ENCODE measurements at regions not wholly inside any gene's neighbourhood (a gene's known extent, or its start where the extent isn't known, plus 50 kb on each side); places are given as distances from the start of the nearest gene placed in this dataset.

DNA sequence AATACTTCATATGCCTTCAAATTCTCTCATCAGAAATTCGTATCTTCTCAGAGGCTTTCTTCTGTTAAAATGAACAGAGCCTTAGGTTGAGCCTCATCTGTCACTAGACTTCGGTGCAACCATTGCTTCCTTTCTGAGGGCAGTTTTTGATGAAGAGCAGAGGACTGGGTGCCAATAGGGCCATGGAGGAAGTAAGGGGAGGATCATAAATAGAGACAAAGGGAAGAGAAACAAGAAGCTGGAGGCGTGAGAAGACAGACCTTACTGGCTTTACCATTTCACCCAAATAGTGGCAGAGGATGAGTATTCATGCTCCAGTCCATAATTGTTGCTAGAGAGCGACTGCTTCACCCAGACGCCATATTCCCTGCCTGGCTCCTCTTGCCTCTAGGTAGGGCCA is 215.6 kb upstream of the PKDCC start:
- no peak overlapping the region for H3K4me3 ChIP-seq (ENCODE audit: low read length)
- DNase-seq (ENCODE audit: low read depth) = no peak
- TF ChIP-seq, protein P1, sequence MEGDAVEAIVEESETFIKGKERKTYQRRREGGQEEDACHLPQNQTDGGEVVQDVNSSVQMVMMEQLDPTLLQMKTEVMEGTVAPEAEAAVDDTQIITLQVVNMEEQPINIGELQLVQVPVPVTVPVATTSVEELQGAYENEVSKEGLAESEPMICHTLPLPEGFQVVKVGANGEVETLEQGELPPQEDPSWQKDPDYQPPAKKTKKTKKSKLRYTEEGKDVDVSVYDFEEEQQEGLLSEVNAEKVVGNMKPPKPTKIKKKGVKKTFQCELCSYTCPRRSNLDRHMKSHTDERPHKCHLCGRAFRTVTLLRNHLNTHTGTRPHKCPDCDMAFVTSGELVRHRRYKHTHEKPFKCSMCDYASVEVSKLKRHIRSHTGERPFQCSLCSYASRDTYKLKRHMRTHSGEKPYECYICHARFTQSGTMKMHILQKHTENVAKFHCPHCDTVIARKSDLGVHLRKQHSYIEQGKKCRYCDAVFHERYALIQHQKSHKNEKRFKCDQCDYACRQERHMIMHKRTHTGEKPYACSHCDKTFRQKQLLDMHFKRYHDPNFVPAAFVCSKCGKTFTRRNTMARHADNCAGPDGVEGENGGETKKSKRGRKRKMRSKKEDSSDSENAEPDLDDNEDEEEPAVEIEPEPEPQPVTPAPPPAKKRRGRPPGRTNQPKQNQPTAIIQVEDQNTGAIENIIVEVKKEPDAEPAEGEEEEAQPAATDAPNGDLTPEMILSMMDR (conservative IDR thresholded peaks at IDR 0.05; ENCODE audit: low read depth, low read length) = no peak

DNA sequence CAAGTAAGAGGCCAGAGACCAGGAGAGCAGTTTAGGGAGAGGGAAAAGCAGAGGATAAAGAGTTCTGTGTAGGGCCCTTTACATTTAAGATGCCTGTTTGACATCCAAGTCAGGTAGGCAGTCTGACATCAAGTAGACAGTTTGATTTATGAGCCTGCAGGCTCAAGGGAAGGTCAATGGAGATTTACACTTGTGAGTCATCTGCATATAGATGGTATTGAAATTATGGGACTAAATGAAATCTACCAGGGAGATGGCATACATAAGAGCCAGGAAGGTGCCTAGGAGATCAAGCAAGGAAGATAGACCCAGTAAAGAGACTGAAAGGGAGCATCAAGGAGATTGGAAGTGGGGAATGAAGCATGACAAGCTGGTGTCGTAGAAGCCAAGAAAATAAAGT is 212.4 kb upstream of the PKDCC start:
- TF ChIP-seq, protein P1 (conservative IDR thresholded peaks at IDR 0.05; ENCODE audit: low read depth, low read length) = no peak
- no peak overlapping the region for H3K4me3 ChIP-seq (ENCODE audit: low read length)
- DNase-seq (ENCODE audit: low read depth) = no peak

DNA sequence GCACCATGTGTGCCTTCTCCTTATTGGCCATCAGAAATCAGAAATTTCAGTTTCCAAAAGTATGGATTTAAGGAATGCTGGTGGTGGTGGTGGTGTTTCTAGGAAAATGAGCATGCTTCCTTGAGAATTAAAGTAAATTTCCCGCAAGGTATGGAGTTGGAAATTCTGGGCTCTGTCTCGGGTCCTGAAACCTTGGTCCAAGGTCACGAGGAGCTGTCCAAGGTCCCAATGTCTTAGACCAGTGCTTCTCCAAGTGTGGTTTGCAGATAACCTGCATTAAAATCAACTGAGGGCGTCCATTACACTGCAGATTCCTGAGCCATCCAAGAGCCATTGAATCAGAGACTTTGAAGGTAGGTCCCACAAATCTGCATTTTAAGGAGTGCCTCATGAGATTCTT is 210.9 kb upstream of the PKDCC start:
- peak; percentile 11 for DNase-seq (ENCODE audit: low read depth)
- H3K4me3 ChIP-seq (ENCODE audit: low read length) = no peak overlapping the region
- TF ChIP-seq, protein P1 (conservative IDR thresholded peaks at IDR 0.05; ENCODE audit: low read depth, low read length) = no peak

DNA sequence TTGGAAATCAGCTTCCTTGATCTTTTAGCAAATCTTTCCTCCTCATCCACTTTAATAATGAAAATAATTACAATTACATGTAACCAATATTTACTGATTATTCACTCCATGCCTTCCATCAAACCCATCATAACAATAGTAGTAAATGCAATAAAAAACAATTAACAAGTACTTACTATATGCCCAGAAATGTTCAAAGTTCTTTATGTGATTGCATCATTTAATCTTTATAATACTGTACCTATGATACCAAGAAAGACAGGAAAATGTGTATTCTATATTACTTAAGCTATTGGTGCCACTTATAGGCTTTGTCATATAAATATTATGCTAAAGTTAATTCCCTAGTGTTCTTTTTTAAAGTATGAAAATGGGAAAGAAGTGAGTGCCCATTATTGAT is 210.2 kb upstream of the PKDCC start:
- TF ChIP-seq, protein P1 (conservative IDR thresholded peaks at IDR 0.05; ENCODE audit: low read depth, low read length) = no peak
- H3K4me3 ChIP-seq (ENCODE audit: low read length) = no peak overlapping the region
- DNase-seq (ENCODE audit: low read depth) = no peak

DNA sequence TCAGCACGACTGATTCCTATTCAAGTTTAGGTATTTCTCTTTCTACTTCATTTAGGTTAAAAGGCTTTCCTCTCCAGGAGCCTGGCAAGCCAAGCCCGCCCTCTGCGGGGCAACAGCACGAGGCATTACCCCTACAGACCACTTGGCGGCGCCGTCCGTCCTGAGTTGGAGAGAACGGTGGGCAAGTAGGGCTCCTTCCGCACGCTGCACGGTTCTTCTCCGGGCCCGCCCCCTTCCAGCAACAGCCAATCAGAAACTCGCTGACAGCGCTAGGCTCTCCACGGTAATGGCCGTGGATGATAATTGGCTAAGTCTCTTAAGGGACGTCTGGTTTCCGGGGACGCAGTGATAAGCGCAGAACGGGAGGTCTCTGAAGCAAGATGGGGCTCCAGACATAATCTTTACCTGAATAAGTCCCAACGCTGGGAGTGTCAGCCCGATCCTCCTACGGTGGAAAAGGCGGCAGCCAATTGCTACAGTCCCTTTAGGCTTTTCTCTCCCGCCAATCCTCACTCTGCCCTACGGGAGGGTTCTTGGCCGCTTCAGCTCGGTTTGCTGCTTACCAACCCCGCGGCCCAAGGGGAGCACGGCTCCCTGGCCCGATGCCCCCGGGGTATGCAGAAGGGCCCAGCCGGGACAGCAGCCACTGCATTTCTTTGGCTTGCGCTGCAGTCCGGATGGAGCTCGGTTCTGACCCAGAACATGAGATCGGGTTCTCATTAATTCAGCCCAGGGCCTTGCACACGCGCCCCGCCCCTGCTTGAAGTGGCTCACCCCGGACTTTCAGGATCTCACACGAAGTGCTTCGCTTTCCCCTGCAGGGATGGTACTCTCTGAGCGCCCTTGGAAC is 206.9 kb upstream of the PKDCC start:
- peak; percentile 84 for DNase-seq (ENCODE audit: low read depth)
- peak overlapping the region; percentile 82 for H3K4me3 ChIP-seq (ENCODE audit: low read length)
- TF ChIP-seq, protein P1 (conservative IDR thresholded peaks at IDR 0.05; ENCODE audit: low read depth, low read length) = peak; percentile 98

DNA sequence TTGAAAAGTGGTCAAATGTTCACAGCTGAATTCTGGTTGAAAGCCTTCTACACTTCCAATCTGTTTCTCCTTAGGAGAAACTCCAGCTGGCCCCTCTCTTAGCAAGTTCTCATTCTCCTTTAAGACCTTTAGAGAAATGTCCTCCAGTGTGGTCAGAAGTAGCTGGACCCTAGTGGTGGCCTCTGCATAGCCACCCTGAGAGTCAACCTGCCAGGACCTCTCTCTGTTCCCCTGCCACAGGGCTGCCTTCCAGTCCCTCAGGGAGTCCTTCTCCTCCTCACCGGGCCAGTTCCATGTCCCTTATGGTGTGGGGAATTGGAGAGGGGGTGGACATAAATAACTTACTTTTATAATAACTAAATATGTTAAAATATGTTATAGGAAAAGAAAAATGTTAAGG is 200.9 kb upstream of the PKDCC start:
- no peak overlapping the region for H3K4me3 ChIP-seq (ENCODE audit: low read length)
- DNase-seq (ENCODE audit: low read depth) = no peak
- TF ChIP-seq, protein P1 (conservative IDR thresholded peaks at IDR 0.05; ENCODE audit: low read depth, low read length) = no peak

Measured in retinal pigment epithelial cell (primary cell).